GM12864 (cell line): ENCODE measurements at regions not wholly inside any gene's neighbourhood (a gene's known extent, or its start where the extent isn't known, plus 50 kb on each side); places are given as distances from the start of the nearest gene placed in this dataset.

Experiments used
- DNase-seq: peaks from one replicate; pipeline ENCODE4 v3.0.0-alpha.2; 2011; ENCODE audit warnings: low read depth
- H3K4me3 ChIP-seq: 2 replicates; pipeline ENCODE4 v1.5.1; 2011; ENCODE audit warnings: mild to moderate bottlenecking, low read depth, low read length, control low read depth
- TF ChIP-seq, protein P1 (sequence below): IDR thresholded peaks from 2 replicates; pipeline ENCODE4 v1.5.1; 2011; ENCODE audit warnings: low read depth, mild to moderate bottlenecking, moderate library complexity, low read length, control low read depth, inconsistent platforms; ENCODE audit errors: missing control alignments

DNA sequence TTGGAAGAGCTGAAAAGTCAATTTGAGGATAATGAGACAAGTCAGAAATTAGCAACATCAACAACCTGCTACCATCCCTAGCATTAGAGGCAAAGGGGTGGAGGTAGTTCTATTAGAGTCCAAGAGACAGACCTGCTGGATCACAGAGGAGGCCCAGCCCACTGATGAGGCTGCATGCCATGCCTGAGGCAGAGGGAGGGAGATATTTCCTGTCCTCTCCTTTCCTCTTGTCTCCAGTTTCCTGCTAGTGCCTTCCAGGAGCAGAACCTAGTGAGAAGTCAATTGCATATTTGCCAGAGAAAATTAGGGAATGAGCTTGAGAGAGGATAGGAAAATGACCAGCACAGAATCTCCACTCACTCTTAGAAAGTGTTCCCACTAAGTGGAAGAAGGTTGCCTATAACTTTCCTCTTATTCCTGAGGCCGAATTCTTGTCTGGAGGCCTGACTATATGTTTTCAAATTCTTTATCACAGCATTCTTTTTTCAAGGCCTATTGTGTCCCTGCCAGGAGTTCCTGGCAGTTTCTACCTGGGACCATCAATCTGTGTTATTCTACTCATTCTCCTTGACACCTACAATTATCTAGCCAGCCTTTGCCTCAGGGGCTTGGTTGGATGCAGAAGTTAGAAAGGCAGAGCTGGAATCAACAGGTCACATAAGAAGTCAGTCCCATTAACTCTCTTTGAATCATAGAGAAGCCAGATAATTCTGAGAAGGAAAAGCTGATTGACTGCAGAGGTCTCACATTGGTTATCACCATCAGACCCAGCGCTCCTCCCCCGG is 121.9 kb downstream of the EMP1 start:
- DNase-seq: no peak
- no peak overlapping the region for H3K4me3 ChIP-seq
- TF ChIP-seq, protein P1, sequence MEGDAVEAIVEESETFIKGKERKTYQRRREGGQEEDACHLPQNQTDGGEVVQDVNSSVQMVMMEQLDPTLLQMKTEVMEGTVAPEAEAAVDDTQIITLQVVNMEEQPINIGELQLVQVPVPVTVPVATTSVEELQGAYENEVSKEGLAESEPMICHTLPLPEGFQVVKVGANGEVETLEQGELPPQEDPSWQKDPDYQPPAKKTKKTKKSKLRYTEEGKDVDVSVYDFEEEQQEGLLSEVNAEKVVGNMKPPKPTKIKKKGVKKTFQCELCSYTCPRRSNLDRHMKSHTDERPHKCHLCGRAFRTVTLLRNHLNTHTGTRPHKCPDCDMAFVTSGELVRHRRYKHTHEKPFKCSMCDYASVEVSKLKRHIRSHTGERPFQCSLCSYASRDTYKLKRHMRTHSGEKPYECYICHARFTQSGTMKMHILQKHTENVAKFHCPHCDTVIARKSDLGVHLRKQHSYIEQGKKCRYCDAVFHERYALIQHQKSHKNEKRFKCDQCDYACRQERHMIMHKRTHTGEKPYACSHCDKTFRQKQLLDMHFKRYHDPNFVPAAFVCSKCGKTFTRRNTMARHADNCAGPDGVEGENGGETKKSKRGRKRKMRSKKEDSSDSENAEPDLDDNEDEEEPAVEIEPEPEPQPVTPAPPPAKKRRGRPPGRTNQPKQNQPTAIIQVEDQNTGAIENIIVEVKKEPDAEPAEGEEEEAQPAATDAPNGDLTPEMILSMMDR: no peak

DNA sequence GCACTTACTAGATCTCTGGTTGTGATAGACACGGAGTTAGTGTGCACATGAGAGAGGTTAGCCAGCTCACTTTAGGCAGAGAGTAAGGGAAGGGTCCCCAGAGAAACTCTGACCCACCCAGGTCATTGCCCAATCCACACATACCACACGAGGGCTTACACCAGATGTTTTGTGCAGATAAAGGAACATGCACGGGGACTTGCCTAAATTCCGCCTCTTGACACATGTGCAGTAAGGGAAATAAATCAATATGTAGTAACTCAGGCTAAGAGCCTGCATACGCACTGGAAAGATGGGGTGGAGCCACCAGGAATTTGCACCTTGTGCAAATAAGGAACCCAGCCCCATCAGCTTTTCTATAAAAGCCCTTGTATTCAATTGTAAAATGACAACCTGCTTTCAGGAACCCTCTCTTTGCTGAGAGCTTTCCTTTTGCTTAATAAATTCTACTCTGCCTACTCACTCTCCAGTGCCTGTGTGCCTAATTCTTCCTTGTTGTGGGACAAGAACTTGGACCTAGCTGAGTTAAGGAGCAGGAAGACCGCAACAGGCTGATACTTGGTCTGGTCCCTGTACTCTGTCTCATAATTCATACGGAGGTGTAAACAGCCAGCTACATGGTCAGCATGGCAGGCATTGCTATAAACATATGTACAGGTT is 120.2 kb downstream of the EMP1 start:
- DNase-seq: no peak
- H3K4me3 ChIP-seq: no peak overlapping the region
- TF ChIP-seq, protein P1: no peak

DNA sequence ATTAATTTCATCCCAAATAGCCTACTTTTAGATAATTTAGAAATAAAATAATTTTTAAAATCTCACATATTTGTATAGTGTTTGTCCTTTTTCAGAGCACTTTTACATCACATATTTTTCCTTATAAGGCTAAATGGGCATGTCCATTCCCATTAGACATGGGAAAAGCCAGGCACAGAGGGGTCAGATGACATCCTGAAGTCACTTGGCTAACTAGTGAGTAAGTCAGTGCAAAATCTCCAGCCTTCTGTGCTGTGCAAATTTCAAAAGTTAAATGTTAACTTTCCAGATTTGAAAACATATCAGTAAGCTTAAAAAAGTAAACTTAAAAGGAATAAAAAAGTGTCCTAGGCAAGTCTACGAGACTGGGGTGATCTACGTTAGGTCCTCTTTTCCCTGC is 117.4 kb downstream of the EMP1 start:
- H3K4me3 ChIP-seq: no peak overlapping the region
- TF ChIP-seq, protein P1: no peak
- DNase-seq: no peak

DNA sequence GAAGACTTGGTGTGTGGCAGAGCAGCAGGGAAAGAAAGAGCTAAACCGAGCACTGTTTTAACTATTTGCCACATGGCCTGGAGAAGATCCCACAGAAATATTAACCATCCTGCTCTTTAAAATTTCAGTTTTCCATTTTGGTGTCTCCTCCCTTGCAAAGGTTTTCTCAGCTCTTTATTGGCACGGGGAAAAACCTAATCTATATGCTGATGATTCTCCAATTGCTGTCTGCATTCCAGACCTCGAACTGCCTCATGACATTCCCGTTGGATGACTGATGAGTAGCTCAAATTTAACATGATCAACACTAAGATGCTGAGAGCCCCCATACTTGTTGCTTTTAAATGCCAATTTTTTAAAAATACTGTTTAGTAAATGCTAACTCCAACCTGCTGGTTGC is 115.0 kb downstream of the EMP1 start:
- H3K4me3 ChIP-seq: no peak overlapping the region
- DNase-seq: no peak
- TF ChIP-seq, protein P1: no peak

GRCh38 chr12:13307143-13307816 is 110.8 kb downstream of the EMP1 start:
- TF ChIP-seq, protein P1: no peak
- DNase-seq: no peak
- no peak overlapping the region for H3K4me3 ChIP-seq

DNA sequence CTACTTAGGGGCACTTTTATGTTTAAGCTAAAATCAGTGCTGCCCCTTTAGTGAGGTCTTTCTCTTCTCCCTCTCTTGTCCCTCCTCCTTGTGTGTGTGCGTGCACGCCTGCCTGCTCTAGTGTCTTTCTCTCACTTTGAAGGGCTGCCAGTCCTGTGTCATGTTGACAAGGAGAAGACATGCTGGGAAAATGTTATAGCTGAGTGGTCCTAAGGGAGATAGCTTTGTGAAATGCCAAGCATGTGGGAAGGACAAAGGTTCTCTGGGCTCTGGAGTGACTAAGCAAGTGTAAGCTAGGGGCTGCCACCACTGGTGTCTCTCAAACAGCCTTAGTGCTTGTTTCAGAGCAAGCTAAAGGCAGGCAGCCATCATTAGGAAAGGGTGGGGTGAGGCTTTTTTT is 108.4 kb downstream of the EMP1 start:
- TF ChIP-seq, protein P1: no peak
- DNase-seq: no peak

DNA sequence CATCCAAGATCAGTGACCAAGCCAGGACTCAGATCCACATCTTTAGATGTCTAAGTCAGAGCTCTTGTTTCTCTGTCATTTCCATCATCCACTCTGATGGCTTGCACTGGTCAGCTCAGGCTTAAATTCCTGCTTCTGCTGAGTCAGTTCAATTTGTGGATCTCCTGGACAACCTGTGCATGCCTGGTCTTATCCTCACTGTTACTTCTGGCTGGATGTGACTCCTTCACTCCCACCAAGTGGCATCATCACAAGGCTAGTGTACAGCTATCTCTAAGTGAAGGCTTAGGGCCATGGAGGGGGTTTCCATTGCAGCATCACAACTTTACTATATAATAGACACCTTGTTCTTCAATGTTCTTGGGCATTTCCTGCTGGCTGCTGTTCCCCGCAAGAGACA is 102.9 kb downstream of the EMP1 start:
- TF ChIP-seq, protein P1: no peak
- H3K4me3 ChIP-seq: no peak overlapping the region
- no peak for DNase-seq

More for the DNA sequence above, 108.4 kb downstream of the EMP1 start:
- H3K4me3 ChIP-seq: no peak overlapping the region
